ENCODE measurements at regions not wholly inside any gene's neighbourhood (a gene's known extent, or its start where the extent isn't known, plus 50 kb on each side); places are given as distances from the start of the nearest gene placed in this dataset.

DNA sequence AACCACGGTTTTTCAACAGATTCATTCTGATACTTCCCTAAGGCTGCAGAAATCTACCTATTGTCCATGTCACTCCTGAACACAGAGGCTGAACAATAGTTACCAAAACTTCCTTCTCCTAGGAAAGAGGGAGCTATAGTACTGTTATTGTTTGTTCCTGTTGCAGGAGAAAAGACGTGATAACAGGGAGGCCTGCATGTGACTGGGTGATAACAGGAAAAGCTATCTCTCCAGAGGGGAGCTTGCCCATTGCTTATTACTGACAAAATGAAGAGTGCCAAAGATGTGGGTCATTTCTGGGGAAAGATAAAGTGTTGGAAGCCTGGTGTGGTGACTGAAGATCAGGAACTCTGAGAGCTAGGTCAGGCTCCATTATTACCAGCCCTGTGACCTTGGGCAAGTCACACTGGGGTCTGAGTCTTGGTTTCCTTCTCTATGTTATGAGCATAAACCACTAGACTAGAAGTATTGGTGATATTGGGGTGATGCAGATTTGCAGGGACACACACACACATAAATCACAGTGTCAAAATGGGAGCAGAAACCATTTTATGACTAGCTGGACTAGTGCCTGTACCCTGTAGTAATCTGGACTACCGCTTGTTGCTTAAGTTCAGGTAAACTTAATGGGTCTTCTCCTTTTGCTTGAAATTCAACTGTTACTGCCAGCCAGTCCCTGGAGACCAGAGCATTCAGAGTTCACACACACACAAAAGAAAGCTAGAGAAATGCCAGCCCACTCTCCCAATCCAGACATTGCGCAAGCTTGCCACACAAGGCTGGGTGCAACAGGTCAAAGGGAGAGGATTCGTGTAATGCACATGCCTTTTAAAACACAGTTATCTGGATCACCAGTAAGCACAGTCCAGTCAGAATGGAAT is 136.0 kb upstream of the CNR1 start:
- H3K27me3 Mint-ChIP-seq (ENCODE audit: unreplicated experiment), result no peaks in the 10 kb centered on the region
- H3K4me3 Mint-ChIP-seq (ENCODE audit: unreplicated experiment), result no peak overlapping the region
- no peak for DNase-seq (ENCODE audit: low spot score)
- peaks cover 14% of the 10 kb centered on the region for H3K4me1 Mint-ChIP-seq (ENCODE audit: unreplicated experiment)
- no peaks in the 10 kb centered on the region for H3K36me3 Mint-ChIP-seq (ENCODE audit: low read depth, unreplicated experiment)
- no peaks in the 10 kb centered on the region for H3K9me3 Mint-ChIP-seq (ENCODE audit: unreplicated experiment)
- TF ChIP-seq CTCF (IDR thresholded peaks at IDR 0.05; ENCODE audit: unreplicated experiment), result no peak
- H3K27ac Mint-ChIP-seq (ENCODE audit: unreplicated experiment), result peak overlapping the region; percentile 78

DNA sequence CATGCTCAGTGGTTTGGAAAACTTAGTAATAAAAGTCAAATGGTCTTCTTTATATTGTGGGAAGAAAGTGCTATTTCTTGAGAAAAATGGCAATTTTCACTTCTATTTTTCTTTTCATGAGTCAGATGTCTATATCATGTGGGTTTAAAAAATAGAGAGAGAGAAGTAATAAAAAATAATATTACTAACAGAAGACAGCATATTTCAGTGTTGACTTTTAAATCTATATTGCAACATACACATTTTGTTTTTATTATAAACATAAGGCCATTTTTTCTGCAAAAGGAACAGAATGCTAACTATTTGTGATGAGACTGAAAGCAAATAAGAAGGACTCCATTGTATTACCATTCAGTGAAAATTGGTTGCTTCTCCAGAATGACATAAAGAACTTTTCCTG is 135.1 kb upstream of the CNR1 start:
- Mint-ChIP-seq H3K4me3 (ENCODE audit: unreplicated experiment) (no peak overlapping the region), H3K27ac (ENCODE audit: unreplicated experiment) (no peak overlapping the region), H3K36me3 (ENCODE audit: low read depth, unreplicated experiment) (no peaks in the 10 kb centered on the region), H3K9me3 (ENCODE audit: unreplicated experiment) (no peaks in the 10 kb centered on the region), H3K27me3 (ENCODE audit: unreplicated experiment) (no peaks in the 10 kb centered on the region), H3K4me1 (ENCODE audit: unreplicated experiment) (peaks cover 14% of the 10 kb centered on the region)
- DNase-seq (ENCODE audit: low spot score), result no peak
- TF ChIP-seq CTCF (IDR thresholded peaks at IDR 0.05; ENCODE audit: unreplicated experiment), result no peak

- H3K27ac Mint-ChIP-seq (ENCODE audit: unreplicated experiment), result no peak overlapping the region
- no peaks in the 10 kb centered on the region for H3K9me3 Mint-ChIP-seq (ENCODE audit: unreplicated experiment)
- H3K4me1 Mint-ChIP-seq (ENCODE audit: unreplicated experiment), result peaks cover 14% of the 10 kb centered on the region
Measured at GRCh38 chr6:88298066-88298845, 132.1 kb upstream of the CNR1 start.

GRCh38 chr6:88296694-88297093 is 130.5 kb upstream of the CNR1 start:
- H3K27ac Mint-ChIP-seq (ENCODE audit: unreplicated experiment), result no peak overlapping the region
- H3K4me1 Mint-ChIP-seq (ENCODE audit: unreplicated experiment), result peaks cover 3% of the 10 kb centered on the region
- H3K27me3 Mint-ChIP-seq (ENCODE audit: unreplicated experiment), result no peaks in the 10 kb centered on the region
- no peaks in the 10 kb centered on the region for H3K36me3 Mint-ChIP-seq (ENCODE audit: low read depth, unreplicated experiment)
- no peak overlapping the region for H3K4me3 Mint-ChIP-seq (ENCODE audit: unreplicated experiment)
- no peaks in the 10 kb centered on the region for H3K9me3 Mint-ChIP-seq (ENCODE audit: unreplicated experiment)
- no peak for DNase-seq (ENCODE audit: low spot score)
- TF ChIP-seq CTCF (IDR thresholded peaks at IDR 0.05; ENCODE audit: unreplicated experiment), result no peak

More at GRCh38 chr6:88298066-88298845, 132.1 kb upstream of the CNR1 start:
- no peak for TF ChIP-seq CTCF (IDR thresholded peaks at IDR 0.05; ENCODE audit: unreplicated experiment)
- Mint-ChIP-seq H3K36me3 (ENCODE audit: low read depth, unreplicated experiment) (no peaks in the 10 kb centered on the region), H3K4me3 (ENCODE audit: unreplicated experiment) (no peak overlapping the region), H3K27me3 (ENCODE audit: unreplicated experiment) (no peaks in the 10 kb centered on the region)
- no peak for DNase-seq (ENCODE audit: low spot score)

GRCh38 chr6:88295663-88296062 is 129.5 kb upstream of the CNR1 start:
- Mint-ChIP-seq H3K27me3 (ENCODE audit: unreplicated experiment) (no peaks in the 10 kb centered on the region), H3K27ac (ENCODE audit: unreplicated experiment) (no peak overlapping the region), H3K4me3 (ENCODE audit: unreplicated experiment) (no peak overlapping the region), H3K36me3 (ENCODE audit: low read depth, unreplicated experiment) (no peaks in the 10 kb centered on the region), H3K9me3 (ENCODE audit: unreplicated experiment) (no peaks in the 10 kb centered on the region), H3K4me1 (ENCODE audit: unreplicated experiment) (no peaks in the 10 kb centered on the region)
- TF ChIP-seq CTCF (IDR thresholded peaks at IDR 0.05; ENCODE audit: unreplicated experiment), result no peak
- DNase-seq (ENCODE audit: low spot score), result no peak

Measured in endothelial cell (in vitro differentiated cells).